ENCODE measurements at regions not wholly inside any gene's neighbourhood (a gene's known extent, or its start where the extent isn't known, plus 50 kb on each side); places are given as distances from the start of the nearest gene placed in this dataset.
"Not testable (repeated sequence)": the region's sequence is repeated elsewhere in the genome, so short reads cannot be mapped to it uniquely, and the experiment has no call there.

DNA sequence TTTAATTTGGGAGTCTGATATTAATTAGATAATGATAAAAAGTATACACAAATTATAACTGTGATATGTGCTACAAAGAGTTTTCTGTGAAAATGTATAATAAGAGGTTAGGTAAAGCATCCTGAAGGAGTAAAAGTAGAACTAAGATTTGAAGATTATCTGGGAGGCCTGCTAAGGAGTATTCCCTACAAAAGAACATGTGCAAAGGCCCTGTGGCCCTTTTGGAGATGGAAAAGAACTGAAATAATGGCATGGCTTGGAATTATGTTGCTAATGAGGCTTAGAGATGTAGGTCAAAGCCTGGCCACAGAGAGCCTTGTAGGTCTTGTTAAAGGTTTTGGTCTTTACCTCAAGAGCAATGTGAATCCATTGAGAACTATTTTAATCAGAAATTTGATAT lies 82.0 kb downstream of the ZIC4 start:
- ChIA-PET CTCF (no interaction called here), POLR2A (no interaction called here)
- BruUV-seq (replicated peaks) = no TSS peak
- Histone ChIP-seq H3K4me3 (ENCODE audit: low read depth in 2 of 2, low read length in 2 of 2) (no peak overlapping the region), H3K9me3 (ENCODE audit: control insufficient read depth, insufficient read depth, low read depth, low read length) (no peaks in the 10 kb centered on the region), H3K27ac (ENCODE audit: low read length) (no peak overlapping the region), H3K36me3 (ENCODE audit: control insufficient read depth, insufficient read depth, low read length) (no peaks in the 10 kb centered on the region), H3K27me3 (ENCODE audit: control insufficient read depth, insufficient read depth, low read length) (no peaks in the 10 kb centered on the region), H3K4me1 (ENCODE audit: control insufficient read depth, insufficient read depth, low read length) (no peaks in the 10 kb centered on the region)
- no peak for DNase-seq (ENCODE audit: low read depth, low spot score)
- TF ChIP-seq TCF7L2 (IDR thresholded peaks at IDR 0.05; ENCODE audit: low read depth, low read length) (no peak), POLR2AphosphoS5 (IDR thresholded peaks at IDR 0.05; ENCODE audit: low read depth, low read length) (no peak), SIN3A (IDR thresholded peaks at IDR 0.05; ENCODE audit: borderline replicate concordance, insufficient read depth, low read depth, low read length) (no peak)
- TF ChIP-seq, protein P1, sequence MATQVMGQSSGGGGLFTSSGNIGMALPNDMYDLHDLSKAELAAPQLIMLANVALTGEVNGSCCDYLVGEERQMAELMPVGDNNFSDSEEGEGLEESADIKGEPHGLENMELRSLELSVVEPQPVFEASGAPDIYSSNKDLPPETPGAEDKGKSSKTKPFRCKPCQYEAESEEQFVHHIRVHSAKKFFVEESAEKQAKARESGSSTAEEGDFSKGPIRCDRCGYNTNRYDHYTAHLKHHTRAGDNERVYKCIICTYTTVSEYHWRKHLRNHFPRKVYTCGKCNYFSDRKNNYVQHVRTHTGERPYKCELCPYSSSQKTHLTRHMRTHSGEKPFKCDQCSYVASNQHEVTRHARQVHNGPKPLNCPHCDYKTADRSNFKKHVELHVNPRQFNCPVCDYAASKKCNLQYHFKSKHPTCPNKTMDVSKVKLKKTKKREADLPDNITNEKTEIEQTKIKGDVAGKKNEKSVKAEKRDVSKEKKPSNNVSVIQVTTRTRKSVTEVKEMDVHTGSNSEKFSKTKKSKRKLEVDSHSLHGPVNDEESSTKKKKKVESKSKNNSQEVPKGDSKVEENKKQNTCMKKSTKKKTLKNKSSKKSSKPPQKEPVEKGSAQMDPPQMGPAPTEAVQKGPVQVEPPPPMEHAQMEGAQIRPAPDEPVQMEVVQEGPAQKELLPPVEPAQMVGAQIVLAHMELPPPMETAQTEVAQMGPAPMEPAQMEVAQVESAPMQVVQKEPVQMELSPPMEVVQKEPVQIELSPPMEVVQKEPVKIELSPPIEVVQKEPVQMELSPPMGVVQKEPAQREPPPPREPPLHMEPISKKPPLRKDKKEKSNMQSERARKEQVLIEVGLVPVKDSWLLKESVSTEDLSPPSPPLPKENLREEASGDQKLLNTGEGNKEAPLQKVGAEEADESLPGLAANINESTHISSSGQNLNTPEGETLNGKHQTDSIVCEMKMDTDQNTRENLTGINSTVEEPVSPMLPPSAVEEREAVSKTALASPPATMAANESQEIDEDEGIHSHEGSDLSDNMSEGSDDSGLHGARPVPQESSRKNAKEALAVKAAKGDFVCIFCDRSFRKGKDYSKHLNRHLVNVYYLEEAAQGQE (IDR thresholded peaks at IDR 0.05; ENCODE audit: insufficient read depth in 1 of 2, low read depth in 2 of 2, low read length in 1 of 2) = no peak
- TF ChIP-seq, protein P2, sequence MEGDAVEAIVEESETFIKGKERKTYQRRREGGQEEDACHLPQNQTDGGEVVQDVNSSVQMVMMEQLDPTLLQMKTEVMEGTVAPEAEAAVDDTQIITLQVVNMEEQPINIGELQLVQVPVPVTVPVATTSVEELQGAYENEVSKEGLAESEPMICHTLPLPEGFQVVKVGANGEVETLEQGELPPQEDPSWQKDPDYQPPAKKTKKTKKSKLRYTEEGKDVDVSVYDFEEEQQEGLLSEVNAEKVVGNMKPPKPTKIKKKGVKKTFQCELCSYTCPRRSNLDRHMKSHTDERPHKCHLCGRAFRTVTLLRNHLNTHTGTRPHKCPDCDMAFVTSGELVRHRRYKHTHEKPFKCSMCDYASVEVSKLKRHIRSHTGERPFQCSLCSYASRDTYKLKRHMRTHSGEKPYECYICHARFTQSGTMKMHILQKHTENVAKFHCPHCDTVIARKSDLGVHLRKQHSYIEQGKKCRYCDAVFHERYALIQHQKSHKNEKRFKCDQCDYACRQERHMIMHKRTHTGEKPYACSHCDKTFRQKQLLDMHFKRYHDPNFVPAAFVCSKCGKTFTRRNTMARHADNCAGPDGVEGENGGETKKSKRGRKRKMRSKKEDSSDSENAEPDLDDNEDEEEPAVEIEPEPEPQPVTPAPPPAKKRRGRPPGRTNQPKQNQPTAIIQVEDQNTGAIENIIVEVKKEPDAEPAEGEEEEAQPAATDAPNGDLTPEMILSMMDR (IDR thresholded peaks at IDR 0.05) = no peak
- intact Hi-C loops (cut with micrococcal nuclease; ENCODE audit: unreplicated experiment) (no loop called here), in situ Hi-C loops (cut with HindIII; ENCODE audit: low pct_unique_long_range_greater_than_20kb, low sequenced_read_pairs) (no loop called here)
- no peak for ATAC-seq

DNA sequence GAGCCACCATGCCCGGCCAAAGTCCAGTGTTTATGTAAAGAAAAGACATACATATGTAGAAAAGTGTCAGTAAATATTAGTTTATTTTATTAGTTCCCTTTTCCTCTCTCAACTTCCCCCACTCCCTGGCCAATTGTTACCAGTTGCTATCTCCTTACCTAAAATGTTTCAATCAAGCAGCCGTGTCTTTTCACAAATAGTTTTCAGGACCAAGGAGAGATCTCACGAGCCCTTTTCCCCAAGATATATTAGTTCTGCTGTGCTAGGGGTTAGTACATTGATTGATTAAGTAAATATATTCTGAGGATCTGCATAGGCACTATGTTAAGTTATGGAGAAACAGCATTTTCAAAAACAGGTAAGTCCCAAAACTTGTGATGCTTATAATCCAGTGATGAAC lies 87.4 kb downstream of the ZIC4 start:
- intact Hi-C loops (cut with micrococcal nuclease; ENCODE audit: unreplicated experiment) = no loop called here
- H3K4me3 ChIP-seq (ENCODE audit: low read depth in 2 of 2, low read length in 2 of 2) = no peak overlapping the region
- TF ChIP-seq SIN3A (IDR thresholded peaks at IDR 0.05; ENCODE audit: borderline replicate concordance, insufficient read depth, low read depth, low read length) (no peak), POLR2AphosphoS5 (IDR thresholded peaks at IDR 0.05; ENCODE audit: low read depth, low read length) (no peak), TCF7L2 (IDR thresholded peaks at IDR 0.05; ENCODE audit: low read depth, low read length) (no peak)
- TF ChIP-seq, protein P1 (IDR thresholded peaks at IDR 0.05; ENCODE audit: insufficient read depth in 1 of 2, low read depth in 2 of 2, low read length in 1 of 2) = peak in 1 of 2 experiments; percentile 62; a peak in 2 of 4 replicates
- ChIA-PET CTCF (no interaction called here), POLR2A (no interaction called here)
- H3K27me3 ChIP-seq (ENCODE audit: control insufficient read depth, insufficient read depth, low read length) = no peaks in the 10 kb centered on the region
- no peaks in the 10 kb centered on the region for H3K9me3 ChIP-seq (ENCODE audit: control insufficient read depth, insufficient read depth, low read depth, low read length)
- no peak for ATAC-seq
- no peak overlapping the region for H3K27ac ChIP-seq (ENCODE audit: low read length)
- in situ Hi-C loops (cut with HindIII; ENCODE audit: low pct_unique_long_range_greater_than_20kb, low sequenced_read_pairs) = no loop called here
- no TSS peak for BruUV-seq (replicated peaks)
- no peak for DNase-seq (ENCODE audit: low read depth, low spot score)
- no peaks in the 10 kb centered on the region for H3K36me3 ChIP-seq (ENCODE audit: control insufficient read depth, insufficient read depth, low read length)
- no peaks in the 10 kb centered on the region for H3K4me1 ChIP-seq (ENCODE audit: control insufficient read depth, insufficient read depth, low read length)

DNA sequence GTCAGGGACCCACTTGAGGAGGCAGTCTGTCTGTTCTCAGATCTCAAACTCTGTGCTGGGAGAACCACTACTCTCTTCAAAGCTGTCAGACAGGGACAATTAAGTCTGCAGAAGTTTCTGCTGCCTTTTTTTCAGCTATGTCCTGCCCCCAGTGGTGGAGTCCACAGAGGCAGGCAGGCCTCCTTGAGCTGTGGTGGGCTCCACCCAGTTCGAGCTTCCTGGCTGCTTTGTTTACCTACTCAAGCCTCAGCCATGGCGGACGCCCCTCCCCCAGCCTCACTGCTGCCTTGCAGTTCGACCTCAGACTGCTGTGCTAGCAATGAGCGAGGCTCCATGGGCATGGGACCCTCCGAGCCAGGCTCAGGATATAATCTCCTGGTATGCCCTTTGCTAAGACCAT lies 89.3 kb downstream of the ZIC4 start:
- H3K4me3 ChIP-seq (ENCODE audit: low read depth in 2 of 2, low read length in 2 of 2); CTCF ChIA-PET; POLR2A ChIA-PET: not testable (repeated sequence)

More for the DNA sequence above, 89.3 kb downstream of the ZIC4 start:
- H3K27me3 ChIP-seq (ENCODE audit: control insufficient read depth, insufficient read depth, low read length); intact Hi-C loops (cut with micrococcal nuclease; ENCODE audit: unreplicated experiment); H3K4me1 ChIP-seq (ENCODE audit: control insufficient read depth, insufficient read depth, low read length); BruUV-seq (replicated peaks); H3K27ac ChIP-seq (ENCODE audit: low read length); H3K36me3 ChIP-seq (ENCODE audit: control insufficient read depth, insufficient read depth, low read length); DNase-seq (ENCODE audit: low read depth, low spot score); in situ Hi-C loops (cut with HindIII; ENCODE audit: low pct_unique_long_range_greater_than_20kb, low sequenced_read_pairs); ATAC-seq; H3K9me3 ChIP-seq (ENCODE audit: control insufficient read depth, insufficient read depth, low read depth, low read length): not testable (repeated sequence)
